NCI-H524 (cell line): ENCODE measurements at regions not wholly inside any gene's neighbourhood (a gene's known extent, or its start where the extent isn't known, plus 50 kb on each side); places are given as distances from the start of the nearest gene placed in this dataset.
A peak's percentile ranks its signal among the peaks of the same experiment; 100 is the strongest.

Source experiments
- DNase-seq, 2 experiments: peaks; one replicate each; lab custom pipeline; 2025; lab: John Stamatoyannopoulos, UW

- DNase-seq: no peak
These were observed 277.6 kb downstream of the ZEB2 start for GRCh38 chr2:144242311-144242710.

GRCh38 chr2:144241801-144242200, 278.1 kb downstream of the ZEB2 start:
- no peak for DNase-seq

- no peak for DNase-seq
These were observed 279.1 kb downstream of the ZEB2 start for GRCh38 chr2:144240656-144241339.

GRCh38 chr2:144239726-144240125, 280.2 kb downstream of the ZEB2 start:
- DNase-seq: no peak

- no peak for DNase-seq
These were observed 280.6 kb downstream of the ZEB2 start for GRCh38 chr2:144239306-144239705.

- peak; percentile 63 to 85 for DNase-seq
These were observed 281.9 kb downstream of the ZEB2 start for GRCh38 chr2:144237830-144238627.

GRCh38 chr2:144237108-144237507, 282.8 kb downstream of the ZEB2 start:
- no peak for DNase-seq

- no peak for DNase-seq
These were observed 284.9 kb downstream of the ZEB2 start for GRCh38 chr2:144235050-144235449.

- no peak for DNase-seq
These were observed 285.4 kb downstream of the ZEB2 start for GRCh38 chr2:144234542-144234871.

- DNase-seq: no peak
These were observed 286.0 kb downstream of the ZEB2 start for GRCh38 chr2:144233733-144234541.

GRCh38 chr2:144233317-144233716, 286.6 kb downstream of the ZEB2 start:
- no peak for DNase-seq

- DNase-seq: peak; percentile 24 to 71
These were observed 289.4 kb downstream of the ZEB2 start for GRCh38 chr2:144230448-144231085.

- peak; percentile 24 to 82 for DNase-seq
These were observed 289.9 kb downstream of the ZEB2 start for GRCh38 chr2:144230033-144230432.

GRCh38 chr2:144229296-144229695, 290.6 kb downstream of the ZEB2 start:
- peak; percentile 4 to 35 for DNase-seq

GRCh38 chr2:144227427-144228105, 292.4 kb downstream of the ZEB2 start:
- DNase-seq: no peak

GRCh38 chr2:144225076-144225475, 294.8 kb downstream of the ZEB2 start:
- DNase-seq: no peak

GRCh38 chr2:144224472-144224871, 295.4 kb downstream of the ZEB2 start:
- no peak for DNase-seq

GRCh38 chr2:144219979-144220378, 299.9 kb downstream of the ZEB2 start:
- DNase-seq: no peak

GRCh38 chr2:144217853-144218633, 301.9 kb downstream of the ZEB2 start:
- no peak for DNase-seq

GRCh38 chr2:144215701-144216675, 303.9 kb downstream of the ZEB2 start:
- no peak for DNase-seq
